Liver (tissue), 7 donors: ENCODE measurements at regions not wholly inside any gene's neighbourhood (a gene's known extent, or its start where the extent isn't known, plus 50 kb on each side); places are given as distances from the start of the nearest gene placed in this dataset.

ENCODE experiments used
- DNase-seq: peaks from one replicate; pipeline ENCODE4 v3.0.0-alpha.2; 2017; ENCODE audit warnings: low spot score
- H3K27ac ChIP-seq, 2 donors: one replicate each; pipeline ENCODE4 v1.7.0; 2013; ENCODE audit warnings: inconsistent platforms in 2 of 2, low read length in 2 of 2, control low read depth in 1 of 2, low read depth in 1 of 2, mild to moderate bottlenecking in 1 of 2
- H3K27me3 ChIP-seq, 4 donors: one replicate each; pipeline versions ENCODE4 v1.6.1 to v1.7.0; 2013; ENCODE audit warnings: low read length in 3 of 4, inconsistent platforms in 1 of 4, mild to moderate bottlenecking in 1 of 4, moderate library complexity in 1 of 4; ENCODE audit not compliant: control insufficient read depth in 4 of 4, insufficient read depth in 4 of 4
- H3K36me3 ChIP-seq, 4 donors: one replicate each; pipeline versions ENCODE4 v1.6.1 to v1.7.0; 2013; ENCODE audit warnings: low read length in 3 of 4, mild to moderate bottlenecking in 3 of 4, low read depth in 1 of 4, moderate library complexity in 1 of 4; ENCODE audit not compliant: control insufficient read depth in 4 of 4, insufficient read depth in 3 of 4
- H3K4me1 ChIP-seq, 4 donors: one replicate each; pipeline versions ENCODE4 v1.6.1 to v1.7.0; 2013; ENCODE audit warnings: low read length in 3 of 4, mild to moderate bottlenecking in 3 of 4, moderate library complexity in 1 of 4; ENCODE audit not compliant: control insufficient read depth in 4 of 4, insufficient read depth in 4 of 4
- H3K4me3 ChIP-seq, 3 donors: one replicate each; pipeline versions ENCODE4 v1.6.1 to v1.7.0; 2013; ENCODE audit warnings: low read length in 3 of 3, control low read depth in 1 of 3, low read depth in 1 of 3, mild to moderate bottlenecking in 1 of 3
- H3K9ac ChIP-seq, 2 donors: one replicate each; pipeline ENCODE4 v1.7.0; 2013; ENCODE audit warnings: low read length in 2 of 2, mild to moderate bottlenecking in 2 of 2, moderate library complexity in 2 of 2, control low read depth in 1 of 2, low read depth in 1 of 2
- H3K9me3 ChIP-seq, 4 donors: one replicate each; pipeline versions ENCODE4 v1.6.1 to v1.7.0; 2013; ENCODE audit warnings: low read length in 3 of 4; ENCODE audit not compliant: control insufficient read depth in 4 of 4
- CTCF ChIP-seq: fragments of 150-350 bp; IDR thresholded peaks from 2 replicates; pipeline ENCODE4 v1.5.1; 2017; ENCODE audit warnings: improper control_type of control experiment, low read depth, low read length; ENCODE audit not compliant: missing input control
- EGR1 ChIP-seq, 2 donors: IDR thresholded peaks; 2 replicates each; pipeline ENCODE4 v1.6.1; 2016 to 2018; ENCODE audit warnings: antibody characterized with exemption in 2 of 2, low read depth in 2 of 2
- FOXA1 ChIP-seq: IDR thresholded peaks from 2 replicates; pipeline ENCODE4 v1.6.1; 2016; ENCODE audit warnings: antibody characterized with exemption
- FOXA2 ChIP-seq: IDR thresholded peaks from 2 replicates; pipeline ENCODE4 v1.6.1; 2016; ENCODE audit warnings: antibody characterized with exemption
- GABPA ChIP-seq, 2 donors: IDR thresholded peaks in 1 of 2; conservative IDR thresholded peaks in 1 of 2; 2 replicates each; pipeline ENCODE4 v1.6.1; 2016; ENCODE audit warnings: antibody characterized with exemption in 2 of 2, mild to moderate bottlenecking in 1 of 2, moderate library complexity in 1 of 2
- HNF4A ChIP-seq, 2 donors: conservative IDR thresholded peaks; 2 replicates each; pipeline ENCODE4 v1.6.1; 2016; ENCODE audit warnings: antibody characterized with exemption in 2 of 2, mild to moderate bottlenecking in 2 of 2
- HNF4G ChIP-seq: IDR thresholded peaks from 2 replicates; pipeline ENCODE4 v1.6.1; 2016; ENCODE audit warnings: antibody characterized with exemption
- JUND ChIP-seq, 2 donors: IDR thresholded peaks; 2 replicates each; pipeline ENCODE4 v1.6.1; 2016; ENCODE audit warnings: antibody characterized with exemption in 2 of 2
- MAX ChIP-seq: IDR thresholded peaks from 2 replicates; pipeline ENCODE4 v1.6.1; 2016; ENCODE audit warnings: antibody characterized with exemption
- NR2F2 ChIP-seq: IDR thresholded peaks from 2 replicates; pipeline ENCODE4 v1.6.1; 2016; ENCODE audit warnings: antibody characterized with exemption
- RAD21 ChIP-seq, 2 donors: IDR thresholded peaks; 2 replicates each; pipeline ENCODE4 v1.6.1; 2016; ENCODE audit warnings: antibody characterized with exemption in 2 of 2, mild to moderate bottlenecking in 2 of 2
- REST ChIP-seq: IDR thresholded peaks from 2 replicates; pipeline ENCODE4 v1.6.1; 2016; ENCODE audit warnings: antibody characterized with exemption, mild to moderate bottlenecking
- RXRA ChIP-seq, 2 donors: IDR thresholded peaks; 2 replicates each; pipeline ENCODE4 v1.6.1; 2017 to 2018; ENCODE audit warnings: antibody characterized with exemption in 2 of 2, mild to moderate bottlenecking in 1 of 2
- SP1 ChIP-seq: IDR thresholded peaks from 2 replicates; pipeline ENCODE4 v1.6.1; 2018; ENCODE audit warnings: antibody characterized with exemption, mild to moderate bottlenecking
- TAF1 ChIP-seq: conservative IDR thresholded peaks from 2 replicates; pipeline ENCODE4 v1.6.1; 2016; ENCODE audit warnings: antibody characterized with exemption, mild to moderate bottlenecking
- YY1 ChIP-seq: IDR thresholded peaks from 2 replicates; pipeline ENCODE4 v1.6.1; 2016; ENCODE audit warnings: antibody characterized with exemption, mild to moderate bottlenecking
- ZBTB33 ChIP-seq: IDR thresholded peaks from 2 replicates; pipeline ENCODE4 v1.6.1; 2016; ENCODE audit warnings: antibody characterized with exemption
- donor health status: healthy.
- donor health status: healthy.
- donor health status: healthy.
- donor health status: healthy.

- H3K27ac ChIP-seq = no peak overlapping the region
- H3K9me3 ChIP-seq = no peaks in the 10 kb centered on the region
- no peaks in the 10 kb centered on the region for H3K36me3 ChIP-seq
- H3K4me1 ChIP-seq = no peaks in the 10 kb centered on the region
- DNase-seq = no peak
- no peak overlapping the region for H3K9ac ChIP-seq
- H3K27me3 ChIP-seq = no peaks in the 10 kb centered on the region
- no peak overlapping the region for H3K4me3 ChIP-seq
- TF ChIP-seq FOXA1 = no peak
- no peak for TF ChIP-seq NR2F2
- no peak for TF ChIP-seq HNF4A (conservative IDR thresholded peaks at IDR 0.05)
- no peak for TF ChIP-seq SP1
- no peak for TF ChIP-seq ZBTB33
- no peak for TF ChIP-seq CTCF
- TF ChIP-seq EGR1 (IDR thresholded peaks at IDR 0.05; ENCODE audit: low read depth in 2 of 2) = no peak
- no peak for TF ChIP-seq YY1
- TF ChIP-seq HNF4G = no peak
- no peak for TF ChIP-seq REST
- no peak for TF ChIP-seq RXRA (IDR thresholded peaks at IDR 0.05)
- TF ChIP-seq MAX = no peak
- TF ChIP-seq RAD21 (IDR thresholded peaks at IDR 0.05) = no peak
- TF ChIP-seq FOXA2 = no peak
- no peak for TF ChIP-seq GABPA (IDR thresholded peaks at IDR 0.05 in 1 of 2, conservative IDR thresholded peaks at IDR 0.05 in 1 of 2)
Observed at GRCh38 chr11:26263769-26264168, 68.2 kb upstream of the ANO3 start.

- no peak for DNase-seq
- H3K4me1 ChIP-seq = no peaks in the 10 kb centered on the region
- H3K27ac ChIP-seq = no peak overlapping the region
- no peak overlapping the region for H3K9ac ChIP-seq
- H3K4me3 ChIP-seq = no peak overlapping the region
- no peaks in the 10 kb centered on the region for H3K27me3 ChIP-seq
- no peaks in the 10 kb centered on the region for H3K9me3 ChIP-seq
- no peaks in the 10 kb centered on the region for H3K36me3 ChIP-seq
- TF ChIP-seq NR2F2 (no peak), TAF1 (no peak), MAX (no peak), ZBTB33 (no peak), FOXA2 (no peak), HNF4A (conservative IDR thresholded peaks at IDR 0.05) (no peak), GABPA (IDR thresholded peaks at IDR 0.05 in 1 of 2, conservative IDR thresholded peaks at IDR 0.05 in 1 of 2) (no peak), HNF4G (no peak), EGR1 (IDR thresholded peaks at IDR 0.05; ENCODE audit: low read depth in 2 of 2) (no peak), REST (no peak), SP1 (no peak), YY1 (no peak), JUND (IDR thresholded peaks at IDR 0.05) (no peak), RAD21 (IDR thresholded peaks at IDR 0.05) (no peak), FOXA1 (no peak)
Observed at GRCh38 chr11:26264266-26264665, 67.7 kb upstream of the ANO3 start.
